ENCODE measurements at regions not wholly inside any gene's neighbourhood (a gene's known extent, or its start where the extent isn't known, plus 50 kb on each side); places are given as distances from the start of the nearest gene placed in this dataset.

DNA sequence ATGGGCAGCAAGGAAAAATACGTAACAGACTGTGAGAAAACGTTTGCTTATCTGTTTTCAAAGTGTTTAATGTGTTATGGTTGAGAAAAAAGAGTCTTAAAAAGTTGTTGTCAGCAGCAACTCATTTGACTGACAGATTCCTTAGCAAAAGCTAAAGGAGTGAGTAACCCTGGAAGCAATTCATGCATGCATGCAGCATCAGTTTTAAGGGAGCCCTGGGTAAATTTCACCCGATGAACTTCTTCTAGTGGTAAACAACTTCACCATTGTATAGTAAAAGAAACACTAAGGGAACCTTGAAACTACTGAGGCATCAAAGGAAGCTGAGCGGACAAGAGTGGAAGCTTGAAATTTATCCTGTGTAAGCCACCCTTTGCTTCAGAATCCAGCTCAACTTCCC lies 583.2 kb upstream of the INTU start:
- no peak for DNase-seq

DNA sequence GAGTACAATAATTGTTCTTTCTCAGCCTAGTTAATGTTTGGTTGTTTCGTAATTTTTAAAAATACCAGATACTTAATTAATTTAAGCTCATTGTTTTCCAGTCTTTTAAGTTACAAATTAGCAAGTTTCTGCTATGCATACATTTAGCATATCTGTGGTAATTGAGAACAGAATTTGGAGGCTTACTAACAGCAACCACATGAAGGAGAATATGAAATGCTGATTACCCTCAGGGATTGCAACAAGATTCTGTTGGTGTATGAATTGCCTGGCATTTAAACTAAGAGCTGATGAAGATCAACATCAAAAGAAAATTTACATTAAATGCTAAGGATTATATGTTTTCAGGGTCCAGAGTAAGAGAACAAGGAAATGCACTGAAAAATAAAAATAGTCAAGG lies 580.0 kb upstream of the INTU start:
- DNase-seq: no peak

DNA sequence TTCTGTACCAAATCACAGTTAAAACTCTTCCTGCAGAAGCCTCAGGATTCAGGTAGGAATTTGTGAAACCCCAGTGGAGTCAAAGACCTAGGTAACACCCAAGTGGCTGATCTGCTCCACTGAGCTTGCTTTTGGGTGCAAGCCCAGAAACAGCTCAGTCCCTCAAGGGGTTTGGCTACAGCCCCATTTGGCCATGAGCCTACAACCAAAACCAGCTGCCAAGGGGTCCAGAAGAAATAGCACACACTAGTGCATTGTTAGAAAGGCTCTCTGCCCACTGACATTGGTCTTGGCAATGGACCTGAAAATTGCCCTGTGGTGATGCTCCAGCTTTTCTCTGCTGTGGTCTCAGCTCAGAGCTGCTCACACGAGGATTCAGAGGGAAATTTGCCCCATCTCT lies 577.4 kb upstream of the INTU start:
- no peak for DNase-seq

DNA sequence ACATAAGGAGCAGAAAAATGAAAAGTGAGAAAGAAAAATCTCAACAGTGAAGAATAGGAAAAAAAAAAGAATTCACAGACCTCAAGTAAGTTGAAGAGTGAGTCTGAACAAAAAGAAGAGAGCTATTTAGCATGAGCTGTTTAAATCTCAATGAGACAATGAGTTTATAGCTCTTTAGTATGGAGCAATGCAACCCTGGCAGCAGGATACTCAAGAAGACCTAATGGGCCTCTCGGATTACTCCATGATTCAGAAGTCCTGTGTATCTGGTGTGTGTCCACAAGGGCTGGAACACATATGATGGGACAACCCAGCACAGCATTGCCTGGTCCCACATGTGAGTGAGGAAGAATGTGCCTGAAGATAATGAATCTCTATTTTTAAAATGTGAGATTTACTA lies 563.1 kb upstream of the INTU start:
- DNase-seq: no peak

DNA sequence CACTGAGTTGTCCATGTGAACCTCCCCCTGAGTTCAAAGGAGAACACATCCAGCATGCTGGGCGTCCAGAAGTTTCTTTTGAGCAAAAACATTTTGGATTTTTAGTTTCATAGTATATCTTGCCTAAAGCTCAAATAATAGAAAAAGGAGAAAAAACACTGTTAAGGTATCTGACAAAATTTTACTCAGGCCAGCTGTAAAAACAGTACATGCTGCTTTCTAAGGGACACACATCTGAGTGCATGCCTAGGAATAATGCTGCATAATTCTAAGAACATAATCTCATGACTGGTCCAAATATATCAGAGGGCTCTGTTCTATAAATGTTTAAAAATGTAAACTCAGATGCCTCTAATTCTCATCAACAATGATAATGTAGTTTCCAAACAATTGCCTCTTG lies 561.3 kb upstream of the INTU start:
- DNase-seq: no peak

DNA sequence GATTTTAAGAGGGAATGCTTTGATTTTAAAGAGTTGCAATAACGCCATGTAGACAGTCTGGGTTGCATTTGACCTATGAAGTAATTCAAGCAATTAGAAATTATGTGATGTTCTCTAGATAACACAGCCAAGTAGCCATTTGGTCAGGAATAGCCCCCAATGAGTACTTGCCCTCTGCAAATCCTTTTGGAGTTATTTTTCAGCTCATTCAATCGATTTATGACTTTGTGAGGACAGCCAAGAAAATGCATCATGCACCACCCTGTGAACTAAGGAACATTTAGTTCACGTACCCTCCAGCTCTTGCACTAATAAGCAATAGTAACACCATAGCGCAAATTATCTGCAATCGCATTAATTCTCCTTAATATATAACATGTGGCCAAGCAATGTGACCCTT lies 552.6 kb upstream of the INTU start:
- DNase-seq: no peak

DNA sequence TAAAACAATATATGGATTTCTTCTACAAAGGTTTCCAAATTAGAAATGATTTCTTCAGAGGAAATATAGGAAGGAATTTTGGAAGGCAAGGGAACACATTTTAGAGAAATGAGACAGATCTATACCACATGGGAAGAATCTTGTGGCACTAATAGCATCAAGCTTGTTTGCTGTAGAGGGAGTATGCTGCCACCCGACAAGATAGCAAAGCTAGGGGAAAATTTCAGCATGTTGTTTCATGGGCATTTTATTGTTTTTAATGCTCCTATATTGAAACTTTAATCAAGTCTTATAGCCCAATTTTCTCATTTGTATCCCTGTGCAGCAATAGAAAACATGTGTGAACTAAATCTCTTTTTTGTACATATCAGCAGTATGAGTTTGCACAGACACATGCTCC lies 551.7 kb upstream of the INTU start:
- no peak for DNase-seq

DNA sequence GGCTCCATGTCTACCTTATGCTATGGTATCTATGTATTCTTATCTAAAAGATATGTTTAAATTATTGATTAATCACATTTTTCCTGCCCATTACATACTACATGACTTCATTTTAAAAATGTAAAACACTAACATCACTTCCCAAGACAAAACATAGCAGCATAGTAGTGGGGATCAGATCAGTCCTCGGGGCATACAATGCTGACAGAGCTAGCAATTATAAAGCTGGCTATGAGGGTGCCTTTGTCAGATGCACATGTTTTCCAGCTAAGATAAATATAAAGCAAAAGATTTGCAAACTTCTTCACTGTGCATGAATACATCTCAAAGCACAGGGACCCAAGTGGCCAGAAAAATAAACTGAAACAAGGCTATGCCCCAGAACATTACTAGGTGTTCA lies 549.8 kb upstream of the INTU start:
- DNase-seq: no peak

DNA sequence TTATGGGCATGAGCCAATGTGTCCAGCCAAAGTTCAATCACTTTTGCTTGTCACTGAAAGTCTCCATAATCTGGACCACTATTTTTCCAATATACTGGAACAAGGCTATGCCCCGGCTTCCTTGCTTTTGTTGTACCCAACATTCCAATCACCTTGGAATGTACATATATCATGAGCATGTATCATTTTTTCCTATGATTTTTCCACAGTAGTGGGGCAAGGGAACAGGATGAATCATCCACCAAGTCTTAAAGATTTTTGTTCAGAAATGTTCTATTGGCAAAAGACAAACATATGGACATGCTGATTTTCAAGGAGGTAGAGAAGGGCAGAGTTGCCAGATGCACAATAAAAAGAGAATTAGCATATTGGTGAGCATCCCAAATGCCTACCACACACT lies 548.1 kb upstream of the INTU start:
- DNase-seq: no peak

DNA sequence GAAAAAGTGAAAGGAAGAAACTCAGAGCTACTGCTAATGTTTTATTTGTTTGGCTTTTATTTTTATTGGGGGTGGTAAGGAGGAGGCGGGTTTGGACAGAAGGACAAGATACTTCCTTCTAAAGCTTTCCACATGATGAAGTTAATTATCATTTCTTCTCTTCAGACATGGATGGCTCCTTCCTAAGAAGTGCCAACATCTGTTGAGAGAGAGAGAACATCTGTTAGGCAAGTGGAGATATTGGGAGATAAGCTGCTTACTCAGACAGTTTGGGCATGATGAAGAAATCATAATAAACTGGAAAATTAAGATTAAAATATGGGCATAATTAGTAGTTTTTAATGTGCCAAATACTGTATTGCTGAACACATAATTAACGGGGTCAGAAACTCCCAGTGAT lies 535.7 kb upstream of the INTU start:
- no peak for DNase-seq

DNA sequence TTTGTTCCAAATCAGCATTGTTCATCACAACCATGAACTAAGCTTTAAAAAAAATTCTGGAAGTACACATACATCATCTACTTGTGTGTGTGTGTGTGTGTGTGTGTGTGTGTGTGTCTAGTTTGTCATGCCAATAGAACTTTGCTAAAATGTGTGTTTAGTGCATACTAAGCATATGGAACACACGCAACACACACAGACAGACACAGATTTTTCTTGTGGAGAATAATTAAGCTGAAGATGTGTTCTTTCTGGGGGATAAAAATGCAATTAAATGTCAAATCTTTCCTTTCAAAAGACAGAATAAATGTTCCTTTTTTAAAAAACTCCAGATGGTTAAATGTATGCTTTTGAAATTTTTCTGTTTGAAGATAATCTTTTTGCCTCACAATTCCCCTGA lies 530.4 kb upstream of the INTU start:
- no peak for DNase-seq

DNA sequence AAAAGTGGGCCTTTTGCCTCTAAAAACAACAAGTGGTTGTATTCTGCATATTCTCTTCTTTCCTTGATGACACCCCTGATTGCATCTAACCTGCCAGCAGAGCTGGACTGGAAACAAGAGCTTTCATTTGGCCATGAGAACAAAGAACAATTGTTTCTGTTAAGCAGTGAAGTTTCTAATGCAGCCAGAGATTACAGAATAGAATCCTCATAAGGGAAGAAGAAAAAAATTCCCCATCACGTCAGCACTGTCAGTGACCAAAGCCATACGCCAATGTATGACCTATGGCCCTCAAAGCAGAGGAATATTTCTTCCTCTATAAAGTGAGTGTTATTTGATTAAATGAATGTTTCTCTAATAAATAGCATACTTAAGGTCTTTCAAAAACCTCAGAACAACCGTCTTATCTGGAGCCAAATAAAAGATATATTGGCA lies 529.1 kb upstream of the INTU start:
- DNase-seq: no peak

DNA sequence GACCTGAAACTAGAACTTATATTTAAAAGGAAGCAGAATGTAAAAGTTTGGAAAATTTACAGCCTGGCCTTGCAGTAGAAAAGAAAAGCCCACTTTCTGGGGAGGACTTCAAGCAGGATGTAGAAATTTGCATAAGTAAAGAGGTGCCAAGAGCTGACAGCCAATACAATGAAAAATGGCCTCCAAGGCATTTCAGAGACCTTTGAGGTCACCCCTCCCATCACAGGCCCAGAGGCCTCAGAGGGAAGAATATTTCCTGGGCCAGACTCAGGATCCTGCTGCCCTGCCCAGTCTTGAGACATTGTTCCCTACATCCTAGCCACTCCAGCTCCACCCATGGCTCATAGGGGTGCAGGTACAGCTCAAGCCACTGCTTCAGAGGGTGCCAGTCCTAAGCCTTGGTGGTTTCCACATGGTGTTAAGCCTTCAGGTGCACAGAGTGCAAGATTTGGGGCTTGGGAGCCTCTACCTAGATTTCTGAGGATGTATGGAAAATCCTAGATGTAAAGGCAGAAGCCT lies 518.9 kb upstream of the INTU start:
- DNase-seq: no peak

DNA sequence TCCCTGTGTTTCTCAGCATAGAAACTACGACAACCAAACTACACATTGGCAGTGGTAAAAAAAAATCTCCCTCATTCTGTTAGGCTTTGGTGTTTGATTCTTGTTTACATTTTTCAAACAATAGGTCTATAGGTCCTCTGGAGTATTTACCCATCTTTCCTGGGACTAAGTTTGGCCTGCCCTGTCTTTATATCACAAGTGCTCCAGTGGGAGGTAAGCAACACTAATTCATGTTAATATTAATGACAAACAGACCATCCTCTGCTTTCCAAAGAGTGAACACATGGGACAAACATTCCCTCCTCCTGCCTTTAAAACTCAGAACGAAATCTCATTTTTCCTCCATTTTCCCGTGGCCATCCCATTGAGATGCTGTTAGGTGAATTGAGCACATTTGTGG lies 514.1 kb upstream of the INTU start:
- DNase-seq: no peak

DNA sequence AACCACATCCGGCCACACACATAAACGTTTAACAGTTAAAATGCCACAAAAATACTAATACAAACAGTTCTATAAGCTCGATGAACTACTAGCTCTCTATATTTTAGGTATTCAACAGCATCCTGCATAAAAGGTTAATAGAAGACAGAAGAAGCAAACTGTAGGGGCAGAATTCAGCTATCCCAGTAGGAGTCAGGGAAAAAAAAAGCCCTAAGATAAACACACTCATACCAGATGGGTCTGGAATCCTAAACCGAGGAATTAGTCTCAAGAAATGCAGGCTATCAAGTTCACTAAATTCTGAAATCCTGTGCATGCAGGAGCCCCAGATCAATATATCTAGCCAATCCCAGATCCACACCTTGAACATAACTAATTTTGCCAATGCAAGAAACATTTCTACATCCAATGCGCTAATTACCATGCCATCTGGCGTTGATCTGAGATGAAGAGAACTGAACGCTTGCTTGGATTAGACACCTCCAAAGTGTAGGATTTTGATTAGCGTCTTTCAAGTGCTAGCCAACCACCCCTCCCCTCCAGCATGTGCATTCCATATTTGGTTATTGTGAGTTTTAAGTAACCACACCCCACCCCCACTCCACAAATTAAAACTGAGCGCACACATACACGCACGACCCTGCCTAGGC lies 512.2 kb upstream of the INTU start:
- DNase-seq: no peak

DNA sequence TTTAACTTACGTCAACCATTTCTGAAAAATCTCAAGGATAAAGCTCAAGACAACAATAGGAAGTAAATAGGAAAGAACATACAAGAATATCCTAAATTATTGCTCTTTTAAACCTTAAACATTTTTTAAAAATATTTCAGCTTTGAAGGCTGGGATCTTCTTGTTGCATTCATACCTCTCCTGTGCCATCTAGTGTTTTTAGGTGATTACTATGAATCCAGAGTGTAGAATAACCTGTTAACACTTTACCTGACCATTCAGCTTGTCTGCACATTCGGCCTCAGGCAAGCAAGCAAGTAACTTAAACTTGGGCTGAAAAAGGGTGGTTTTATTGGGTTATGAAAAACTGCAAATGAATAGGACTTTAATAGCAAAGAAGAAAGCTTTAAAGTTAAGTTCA lies 507.8 kb upstream of the INTU start:
- no peak for DNase-seq

DNA sequence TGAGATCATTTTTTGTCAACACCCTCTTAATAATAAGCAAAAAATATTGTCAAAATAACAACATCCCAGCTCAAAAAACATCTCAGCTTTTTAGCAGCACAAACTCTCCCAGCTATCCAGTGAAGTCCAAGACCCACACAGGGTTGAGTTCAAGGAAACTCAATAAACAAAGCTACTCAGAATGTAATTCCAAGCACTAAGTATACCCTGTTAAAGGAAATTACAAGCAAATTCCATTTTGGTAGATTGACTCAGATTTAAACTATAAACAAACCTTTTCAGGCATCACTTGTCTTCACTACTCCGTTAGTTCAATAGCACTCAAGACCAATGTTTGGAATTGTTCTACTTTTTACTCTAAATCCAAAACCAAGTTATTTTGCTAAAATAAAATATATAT lies 506.0 kb upstream of the INTU start:
- DNase-seq: no peak

DNA sequence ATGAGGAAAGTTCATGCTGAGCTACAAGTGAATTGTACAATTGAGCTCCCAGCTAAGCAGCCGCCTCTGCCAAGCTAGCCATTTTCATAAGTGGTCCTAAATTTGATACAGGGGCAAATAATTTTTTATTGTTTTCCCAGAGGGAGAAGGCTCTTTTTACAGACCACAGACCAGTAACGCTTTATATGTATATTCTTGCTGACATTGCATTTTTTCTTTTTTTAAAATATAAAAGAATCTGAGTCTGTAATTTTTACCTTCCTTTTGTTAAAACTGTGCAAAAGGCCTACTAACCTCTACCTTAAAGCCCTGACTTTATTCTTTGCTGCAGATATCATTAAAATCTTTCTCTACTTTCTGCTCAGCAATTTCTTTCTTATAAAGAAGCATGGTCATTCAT lies 501.2 kb upstream of the INTU start:
- DNase-seq: peak; percentile 13

DNA sequence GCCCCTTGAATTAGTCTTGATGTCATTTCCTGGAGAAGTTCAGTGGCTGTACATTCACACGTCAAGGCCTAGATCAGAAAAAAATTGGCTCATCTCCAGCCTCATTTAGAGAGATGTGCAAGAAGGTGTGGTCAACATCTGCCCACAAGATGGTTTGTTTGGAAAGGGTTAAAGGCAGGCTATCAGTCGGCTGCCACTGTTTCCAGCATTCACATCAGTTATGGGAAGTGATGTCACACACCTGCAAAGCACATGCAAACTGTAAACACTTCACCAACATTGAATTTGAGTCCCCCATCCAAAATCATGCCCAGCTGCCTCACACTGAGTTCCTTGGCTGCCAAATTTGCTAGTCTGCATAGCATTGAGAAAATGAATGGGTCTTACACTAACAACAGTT lies 498.3 kb upstream of the INTU start:
- peak; percentile 15 for DNase-seq

DNA sequence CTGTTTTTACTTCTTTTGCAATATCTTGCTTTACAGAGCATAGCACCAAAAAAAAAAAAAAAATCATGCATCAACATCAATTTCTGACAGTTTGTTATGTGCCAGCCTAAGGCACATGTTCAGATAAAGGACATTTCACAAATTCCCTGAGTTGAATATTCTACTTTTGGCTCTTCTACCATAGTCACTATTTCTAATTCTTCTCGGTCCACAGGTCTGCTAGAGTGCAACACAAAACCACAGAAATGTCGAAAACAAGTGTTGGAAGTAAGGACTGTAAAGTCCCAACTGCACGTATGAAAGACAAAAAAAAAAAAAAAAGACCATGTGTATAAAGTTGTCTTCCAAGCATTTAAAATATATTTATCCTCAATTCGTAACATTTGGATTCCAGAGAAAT lies 494.2 kb upstream of the INTU start:
- DNase-seq: no peak

DNA sequence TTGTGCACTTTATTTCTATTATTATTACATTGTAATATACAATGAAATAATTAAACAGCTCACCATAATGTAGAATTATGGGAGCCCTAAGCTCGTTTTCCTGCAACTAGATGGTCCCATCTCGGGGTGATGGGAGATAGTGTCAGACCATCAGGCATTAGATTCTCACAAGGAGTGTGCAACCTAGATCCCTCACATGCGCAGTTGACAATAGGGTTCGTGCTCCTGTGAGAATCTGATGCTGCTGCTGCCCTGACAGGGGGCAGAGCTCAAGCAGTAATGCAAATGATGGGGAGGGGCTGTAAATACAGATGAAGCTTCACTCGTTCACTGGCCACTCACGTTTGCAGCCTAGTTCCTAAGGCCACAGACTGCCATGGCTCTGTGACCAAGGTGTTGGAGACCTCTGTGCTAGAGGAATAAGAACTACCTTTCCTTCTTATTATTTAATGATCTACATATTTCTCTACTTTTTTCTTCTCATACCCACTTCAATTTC lies 492.9 kb upstream of the INTU start:
- DNase-seq: no peak

DNA sequence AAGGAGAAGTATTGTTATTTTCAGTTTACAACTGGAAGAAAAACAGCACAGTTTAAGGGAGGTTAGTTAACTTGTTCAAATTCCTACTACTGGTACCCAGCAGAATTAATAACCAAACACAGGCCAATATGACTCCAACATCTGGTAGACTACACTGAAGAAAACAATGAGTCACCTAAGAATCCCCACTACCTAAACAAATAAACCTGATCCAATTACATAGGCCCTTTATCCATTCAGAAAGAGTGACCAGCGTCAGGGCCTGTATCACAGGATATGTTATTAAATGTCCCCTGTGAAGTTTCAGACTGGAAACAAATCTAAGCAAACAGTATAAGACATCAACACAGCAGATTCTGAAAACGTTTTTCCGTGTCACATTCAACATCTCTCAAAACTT lies 492.5 kb upstream of the INTU start:
- peak; percentile 50 for DNase-seq

DNA sequence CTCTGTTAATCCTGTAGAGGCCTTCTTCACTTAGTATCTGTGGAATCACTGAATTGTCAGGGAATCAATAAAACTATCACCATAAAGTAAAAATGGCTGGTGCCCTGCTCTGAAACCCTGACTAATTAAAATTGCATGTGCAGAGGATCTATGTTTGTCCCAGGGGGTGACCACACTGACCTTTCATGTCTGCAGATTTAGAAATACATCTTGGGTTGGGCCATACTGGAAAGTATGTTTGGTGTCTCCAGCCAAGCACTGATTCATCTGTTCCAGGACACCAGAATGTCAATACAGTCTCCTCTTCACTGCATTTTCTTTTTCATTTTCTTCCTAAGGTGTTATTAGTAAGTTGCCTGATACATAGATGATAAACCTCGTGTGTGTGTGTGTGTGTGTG lies 490.9 kb upstream of the INTU start:
- no peak for DNase-seq

DNA sequence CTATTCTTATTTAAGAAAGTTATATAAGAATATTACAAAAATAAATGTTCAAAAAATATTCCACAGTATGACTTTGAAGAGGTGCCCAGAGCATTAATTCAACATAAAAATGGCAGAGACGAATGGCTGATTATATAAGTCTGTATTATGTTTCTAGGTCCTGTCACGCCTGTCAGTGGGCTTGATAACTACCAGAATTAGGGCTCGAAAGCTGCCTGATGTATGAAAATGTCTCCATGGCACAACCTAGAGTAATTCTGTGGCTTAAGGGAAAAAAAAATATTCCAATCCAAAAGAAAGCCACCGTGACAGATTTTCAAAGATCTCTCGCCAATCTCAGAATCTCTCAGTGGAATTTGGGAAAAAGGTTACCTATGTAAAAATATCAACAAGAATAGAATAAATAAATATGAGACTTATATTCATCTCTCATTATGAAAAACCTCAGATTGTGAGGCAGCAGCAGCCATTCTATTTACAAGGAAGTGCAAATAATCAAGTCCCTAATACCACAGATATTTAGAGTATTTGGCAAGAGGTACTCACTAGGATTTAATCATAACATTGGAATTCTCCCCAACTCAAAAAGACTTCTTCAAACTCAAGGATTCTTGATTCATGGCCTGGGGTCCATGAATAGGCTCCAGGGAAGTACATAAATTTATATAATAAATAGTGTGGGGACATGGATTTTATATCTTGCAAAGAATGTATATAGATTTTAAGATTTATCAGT lies 489.1 kb upstream of the INTU start:
- no peak for DNase-seq

Measured in NCI-H748 treated with DMSO at 0.1 percent for 48 hours (cell line).